PC-9 (cell line): ENCODE measurements at regions not wholly inside any gene's neighbourhood (a gene's known extent, or its start where the extent isn't known, plus 50 kb on each side); places are given as distances from the start of the nearest gene placed in this dataset.

Experiments
- BruUV-seq: library from RNA; stranded (reverse); fragments of 400-500 nt; replicated peaks from 2 replicates; lab custom pipeline; 2021; lab: Mats Ljungman, UMichigan
- CTCF ChIA-PET: fragments of 300-600 bp; sonication (Branson Sonifier 250); formaldehyde crosslinking; loops from one replicate; lab custom pipeline; 2022; ENCODE audit warnings: antibody characterized with exemption; lab: Charles Lee
- POLR2A ChIA-PET: fragments of 300-600 bp; sonication (Branson Sonifier 250); formaldehyde crosslinking; loops from one replicate; lab custom pipeline; 2022; ENCODE audit warnings: antibody characterized with exemption; ENCODE audit not compliant: unreplicated experiment; lab: Charles Lee
- DNase-seq, 2 experiments: peaks; one replicate each; pipeline versions ENCODE4 v3.0.0 to v3.0.0-alpha.2; 2015 to 2022; ENCODE audit warnings: mixed read lengths in 1 of 2
- H2AFZ ChIP-seq: fragments of 200-600 bp; sonication (generic); 2 replicates; pipeline ENCODE4 v1.8.1; 2017; ENCODE audit warnings: antibody characterized with exemption
- H3F3A ChIP-seq: fragments of 200-600 bp; sonication (generic); 2 replicates; pipeline ENCODE4 v1.8.1; 2017; ENCODE audit warnings: antibody characterized with exemption, mild to moderate bottlenecking, low read depth; ENCODE audit not compliant: insufficient read depth
- H3K27ac ChIP-seq: fragments of 200-600 bp; sonication (generic); 2 replicates; pipeline ENCODE4 v1.6.1; 2016; ENCODE audit warnings: mixed run types
- H3K27me3 ChIP-seq: fragments of 200-600 bp; sonication (generic); 2 replicates; pipeline ENCODE4 v1.6.1; 2016; ENCODE audit warnings: low read depth, mixed run types; ENCODE audit not compliant: insufficient read depth
- H3K36me3 ChIP-seq: fragments of 200-600 bp; sonication (generic); 2 replicates; pipeline ENCODE4 v1.6.1; 2016; ENCODE audit warnings: low read depth, mixed run types
- H3K4me1 ChIP-seq: fragments of 200-600 bp; sonication (generic); replicated peaks from 2 replicates; pipeline ENCODE4 v1.6.1; 2016; ENCODE audit warnings: mixed run types; ENCODE audit not compliant: insufficient read depth
- H3K4me2 ChIP-seq: fragments of 200-600 bp; sonication (generic); 2 replicates; pipeline ENCODE4 v1.6.1; 2017; ENCODE audit warnings: mixed run types
- H3K4me3 ChIP-seq: fragments of 200-600 bp; sonication (generic); 2 replicates; pipeline ENCODE4 v1.6.1; 2016; ENCODE audit warnings: mixed run types
- H3K79me2 ChIP-seq: fragments of 200-600 bp; sonication (generic); 2 replicates; pipeline ENCODE4 v1.6.1; 2017; ENCODE audit warnings: low read depth, mixed run types
- H3K9me2 ChIP-seq: fragments of 200-600 bp; sonication (generic); 2 replicates; pipeline ENCODE4 v1.8.1; 2017; ENCODE audit warnings: mild to moderate bottlenecking; ENCODE audit not compliant: insufficient read depth
- H3K9me3 ChIP-seq: fragments of 200-600 bp; sonication (generic); 2 replicates; pipeline ENCODE4 v1.8.1; 2016; ENCODE audit warnings: low read depth; ENCODE audit not compliant: insufficient read depth
- H4K20me1 ChIP-seq: fragments of 200-600 bp; sonication (generic); 2 replicates; pipeline ENCODE4 v1.8.1; 2017; ENCODE audit not compliant: insufficient read depth
- CTCF ChIP-seq: fragments of 200-600 bp; sonication (generic); conservative IDR thresholded peaks from 2 replicates; pipeline ENCODE4 v1.6.1; 2017; ENCODE audit warnings: mixed run types, antibody characterized with exemption, mild to moderate bottlenecking, moderate library complexity
- EZH2 ChIP-seq: fragments of 200-600 bp; sonication (generic); IDR thresholded peaks from 2 replicates; pipeline ENCODE4 v1.8.0; 2017; ENCODE audit warnings: antibody characterized with exemption, low read depth
- intact Hi-C: fragments of 100-400 bp; cut with micrococcal nuclease; formaldehyde crosslinking; loops from one replicate; pipeline ENCODE4 v1.10.0; 2022; ENCODE audit not compliant: unreplicated experiment

DNA sequence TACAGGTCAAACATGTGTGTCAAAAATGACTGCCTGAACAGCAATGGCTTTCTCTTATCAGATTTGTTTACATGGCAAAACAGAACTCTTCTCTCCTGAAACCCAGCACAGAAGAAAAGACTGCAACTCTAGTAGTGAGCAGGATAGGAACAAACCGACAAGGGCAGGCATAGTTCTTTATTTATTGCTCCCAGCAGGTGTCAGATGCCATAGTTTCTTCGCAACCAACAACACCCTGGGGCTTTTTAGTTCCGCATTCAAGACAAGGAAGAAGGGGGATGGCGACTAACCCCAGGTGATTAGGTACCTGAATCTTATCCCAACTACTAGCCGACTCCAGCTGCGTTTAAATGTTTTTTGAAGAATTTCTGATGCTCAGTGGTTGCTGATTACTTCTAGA is 367.5 kb upstream of the FIGN start:
- Histone ChIP-seq H2AFZ (no peak overlapping the region), H3K27me3 (no peaks in the 10 kb centered on the region), H4K20me1 (no peaks in the 10 kb centered on the region), H3K79me2 (no peaks in the 10 kb centered on the region), H3F3A (no peaks in the 10 kb centered on the region), H3K4me2 (no peak overlapping the region), H3K9me2 (no peaks in the 10 kb centered on the region), H3K4me3 (no peak overlapping the region), H3K9me3 (no peaks in the 10 kb centered on the region), H3K4me1 (no peaks in the 10 kb centered on the region), H3K27ac (no peak overlapping the region), H3K36me3 (no peaks in the 10 kb centered on the region)
- TF ChIP-seq EZH2: no peak
- TF ChIP-seq CTCF: no peak
- ChIA-PET POLR2A (no interaction called here), CTCF (no interaction called here)
- intact Hi-C loops: no loop called here
- BruUV-seq: no TSS peak
- no peak for DNase-seq

DNA sequence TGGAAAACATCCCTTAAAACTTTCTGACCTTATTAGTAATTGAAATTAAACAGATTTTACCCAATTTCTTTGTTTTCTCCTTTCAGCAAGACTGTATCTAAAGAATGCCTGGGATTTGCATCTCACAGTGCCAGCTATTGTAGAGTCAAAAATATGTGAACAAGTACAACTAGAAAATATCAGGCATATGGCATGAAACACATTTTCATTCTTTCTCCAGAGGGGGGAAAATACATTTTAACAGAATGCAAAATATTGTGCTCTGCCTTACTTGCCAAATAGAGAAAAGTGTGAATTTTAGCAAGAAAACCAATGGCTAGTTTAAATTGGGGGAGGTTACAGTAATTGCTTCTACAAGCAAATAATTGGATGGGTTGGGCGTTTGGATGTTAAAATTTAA is 366.6 kb upstream of the FIGN start:
- H3F3A ChIP-seq: no peaks in the 10 kb centered on the region
- POLR2A ChIA-PET: no interaction called here
- H3K4me1 ChIP-seq: no peaks in the 10 kb centered on the region
- no peak overlapping the region for H2AFZ ChIP-seq
- TF ChIP-seq CTCF (no peak), EZH2 (no peak)
- no peaks in the 10 kb centered on the region for H3K27me3 ChIP-seq
- no peak for DNase-seq
- H3K79me2 ChIP-seq: no peaks in the 10 kb centered on the region
- no peaks in the 10 kb centered on the region for H3K9me2 ChIP-seq
- CTCF ChIA-PET: no interaction called here
- H3K27ac ChIP-seq: no peak overlapping the region
- no TSS peak for BruUV-seq
- no peaks in the 10 kb centered on the region for H4K20me1 ChIP-seq
- H3K9me3 ChIP-seq: no peaks in the 10 kb centered on the region
- H3K36me3 ChIP-seq: no peaks in the 10 kb centered on the region
- H3K4me2 ChIP-seq: no peak overlapping the region
- no peak overlapping the region for H3K4me3 ChIP-seq
- intact Hi-C loops: no loop called here

- Histone ChIP-seq H3K79me2 (no peaks in the 10 kb centered on the region), H3K27ac (no peak overlapping the region), H4K20me1 (no peaks in the 10 kb centered on the region), H3K4me3 (no peak overlapping the region), H3F3A (no peaks in the 10 kb centered on the region), H3K9me2 (no peaks in the 10 kb centered on the region), H3K4me1 (no peaks in the 10 kb centered on the region), H3K36me3 (no peaks in the 10 kb centered on the region), H3K9me3 (no peaks in the 10 kb centered on the region), H2AFZ (no peak overlapping the region), H3K4me2 (no peak overlapping the region), H3K27me3 (no peaks in the 10 kb centered on the region)
- BruUV-seq: no TSS peak
- no peak for TF ChIP-seq EZH2
- no peak for TF ChIP-seq CTCF
- no peak for DNase-seq
- ChIA-PET CTCF (no interaction called here), POLR2A (no interaction called here)
- intact Hi-C loops: no loop called here
Measured at GRCh38 chr2:164091673-164092072, 355.9 kb upstream of the FIGN start.
